Muscle of leg (tissue), 3 donors: ENCODE measurements at regions not wholly inside any gene's neighbourhood (a gene's known extent, or its start where the extent isn't known, plus 50 kb on each side); places are given as distances from the start of the nearest gene placed in this dataset.

ENCODE experiments used
- DNase-seq: peaks from one replicate; pipeline ENCODE4 v3.0.0; 2013
- H3K27ac ChIP-seq: one replicate; pipeline ENCODE4 v1.5.1; 2013; ENCODE audit warnings: mild to moderate bottlenecking, low read length, control low read depth
- H3K27me3 ChIP-seq: one replicate; pipeline ENCODE4 v1.6.1; 2013; ENCODE audit warnings: low read length; ENCODE audit not compliant: control insufficient read depth, insufficient read depth
- H3K36me3 ChIP-seq: one replicate; pipeline ENCODE4 v1.6.1; 2013; ENCODE audit warnings: low read length; ENCODE audit not compliant: control insufficient read depth, insufficient read depth
- H3K4me1 ChIP-seq: one replicate; pipeline ENCODE4 v1.6.1; 2013; ENCODE audit warnings: low read length; ENCODE audit not compliant: control insufficient read depth, insufficient read depth
- H3K4me3 ChIP-seq: one replicate; pipeline ENCODE4 v1.5.1; 2013; ENCODE audit warnings: low read length, control low read depth
- H3K9me3 ChIP-seq: replicated peaks from 2 replicates; pipeline ENCODE4 v1.6.1; 2013; ENCODE audit warnings: low read depth, low read length; ENCODE audit not compliant: control insufficient read depth
- WGBS: methylation state at CpG from one replicate; pipeline ENCODE4 v1.1.5; 2013; ENCODE audit warnings: missing lambda C conversion rate; ENCODE audit not compliant: insufficient coverage; 5-methylcytosine and 5-hydroxymethylcytosine counted together

DNA sequence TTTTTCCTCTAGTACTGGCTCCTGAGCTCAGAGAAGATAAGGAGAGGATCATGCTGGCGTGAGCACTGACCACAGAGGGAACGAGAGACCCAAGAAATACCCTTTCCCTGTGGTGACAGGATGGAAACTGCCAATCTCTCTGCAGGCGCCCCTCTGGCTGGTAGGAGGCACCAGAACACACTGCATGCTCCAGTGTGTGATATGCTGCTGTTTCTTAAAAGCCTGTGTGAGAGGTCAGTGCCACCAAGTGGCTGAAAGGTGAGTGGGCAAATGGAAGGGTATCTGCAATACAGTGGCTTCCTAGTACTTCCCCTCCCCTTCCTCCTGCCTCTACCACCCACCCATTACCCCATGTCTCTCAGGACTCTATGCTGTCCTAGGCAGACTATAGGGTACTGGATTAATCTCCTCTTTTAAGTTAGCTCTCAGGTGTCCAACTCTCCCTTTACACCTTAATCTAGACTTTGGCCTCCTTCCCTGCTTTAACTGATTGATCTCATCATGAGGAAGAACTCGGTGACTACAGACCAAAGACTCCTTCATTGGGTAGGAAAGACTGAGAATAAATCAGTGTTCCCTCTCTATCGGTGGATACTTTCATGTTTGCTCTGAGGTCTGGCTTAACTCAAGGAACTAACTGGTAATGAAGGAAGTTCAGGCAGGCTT is 283.6 kb downstream of the ADRA2A start:
- H3K27me3 ChIP-seq = no peaks in the 10 kb centered on the region
- no CpG with 5 or more reads among the region's 5 CpGs for WGBS
- H3K27ac ChIP-seq = no peak overlapping the region
- H3K9me3 ChIP-seq = no peaks in the 10 kb centered on the region
- DNase-seq = peak; percentile 41
- no peak overlapping the region for H3K4me3 ChIP-seq
- no peaks in the 10 kb centered on the region for H3K4me1 ChIP-seq
- H3K36me3 ChIP-seq = no peaks in the 10 kb centered on the region

DNA sequence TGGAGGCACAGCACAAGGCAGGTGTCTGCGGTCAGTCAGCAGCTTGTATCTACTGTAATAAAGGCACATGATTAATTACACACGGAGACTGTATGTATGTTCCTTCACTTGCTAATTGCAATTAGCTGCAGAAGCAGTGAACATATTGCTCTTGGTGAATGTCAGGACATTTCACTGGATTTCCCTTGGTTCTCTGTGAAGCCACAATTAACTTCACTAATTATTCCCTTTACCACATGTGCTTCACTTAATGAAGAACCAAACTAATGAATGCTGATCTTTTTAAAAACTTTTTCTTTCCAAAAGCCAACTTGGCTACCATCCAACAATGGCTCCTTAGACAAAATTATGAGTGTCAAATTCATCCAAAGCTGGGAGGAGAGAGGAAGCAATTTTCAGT is 290.7 kb downstream of the ADRA2A start:
- H3K9me3 ChIP-seq = no peaks in the 10 kb centered on the region
- no peaks in the 10 kb centered on the region for H3K27me3 ChIP-seq
- H3K4me1 ChIP-seq = no peaks in the 10 kb centered on the region
- H3K36me3 ChIP-seq = no peaks in the 10 kb centered on the region
- no peak for DNase-seq
- no peak overlapping the region for H3K4me3 ChIP-seq
- H3K27ac ChIP-seq = no peak overlapping the region
- 100% methylated on average over 1 of the region's 2 CpGs for WGBS

DNA sequence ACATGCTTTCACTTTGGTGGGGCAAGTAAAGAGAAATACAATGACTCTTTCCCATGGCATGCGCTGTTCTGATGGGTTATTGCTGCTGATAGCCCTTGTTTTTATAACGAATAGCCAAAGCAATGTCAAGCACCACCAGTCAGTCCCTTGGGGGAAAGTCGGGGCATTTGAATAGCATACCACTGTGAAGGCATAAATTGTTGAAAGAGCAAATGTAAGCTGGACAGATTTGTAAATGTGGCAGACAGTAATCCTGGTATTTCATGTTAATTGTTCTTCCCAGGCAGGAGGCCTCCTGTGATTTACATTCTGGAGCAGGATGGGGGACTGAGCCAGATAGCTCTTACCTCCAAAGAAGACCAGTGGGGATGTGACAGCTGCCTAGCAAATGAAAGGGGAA is 293.3 kb downstream of the ADRA2A start:
- H3K4me3 ChIP-seq = no peak overlapping the region
- H3K27me3 ChIP-seq = no peaks in the 10 kb centered on the region
- H3K36me3 ChIP-seq = no peaks in the 10 kb centered on the region
- WGBS = 40% methylated on average over 1 of the region's 3 CpGs
- DNase-seq = no peak
- no peaks in the 10 kb centered on the region for H3K9me3 ChIP-seq
- no peaks in the 10 kb centered on the region for H3K4me1 ChIP-seq
- H3K27ac ChIP-seq = no peak overlapping the region

- H3K27ac ChIP-seq = no peak overlapping the region
- H3K4me3 ChIP-seq = no peak overlapping the region
- H3K27me3 ChIP-seq = no peaks in the 10 kb centered on the region
- DNase-seq = no peak
- H3K4me1 ChIP-seq = no peaks in the 10 kb centered on the region
- WGBS = 67% methylated on average over 1 of the region's 1 CpG
- no peaks in the 10 kb centered on the region for H3K36me3 ChIP-seq
- H3K9me3 ChIP-seq = no peaks in the 10 kb centered on the region
Measured at GRCh38 chr10:111373696-111374095, 296.9 kb downstream of the ADRA2A start.

DNA sequence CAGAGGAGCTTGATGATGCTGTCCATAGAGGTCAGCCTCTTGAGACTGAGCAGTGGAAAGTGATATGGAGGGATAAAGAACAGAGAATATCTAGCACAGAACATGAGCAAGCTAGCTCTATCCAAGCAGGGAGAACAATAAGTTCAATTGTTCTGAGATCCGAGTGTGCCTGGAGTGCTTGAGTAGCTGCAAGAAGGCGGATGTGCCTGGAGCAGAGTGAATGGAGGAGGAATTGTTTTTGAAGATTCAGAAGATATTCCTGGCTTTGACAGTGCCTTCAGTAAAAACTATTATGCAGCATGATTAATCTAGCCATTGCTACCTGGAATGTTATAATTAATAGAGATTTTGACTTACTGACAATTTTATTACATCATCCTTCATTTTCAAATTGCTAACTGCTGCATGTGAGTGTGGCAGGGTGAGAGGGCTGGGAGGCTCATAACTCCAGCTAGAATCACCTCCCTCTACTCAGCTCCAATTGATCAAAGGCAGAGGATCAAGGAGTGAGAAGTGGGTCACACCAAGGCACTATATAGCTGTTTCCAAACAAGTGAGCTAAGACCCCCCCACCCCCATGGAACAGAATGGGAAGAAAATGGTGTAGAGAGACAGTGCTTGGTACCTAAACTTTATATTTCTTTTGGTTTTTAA is 302.8 kb downstream of the ADRA2A start:
- H3K9me3 ChIP-seq = no peaks in the 10 kb centered on the region
- H3K27ac ChIP-seq = no peak overlapping the region
- DNase-seq = no peak
- no peaks in the 10 kb centered on the region for H3K27me3 ChIP-seq
- no peak overlapping the region for H3K4me3 ChIP-seq
- no CpG with 5 or more reads among the region's 2 CpGs for WGBS
- H3K4me1 ChIP-seq = no peaks in the 10 kb centered on the region
- H3K36me3 ChIP-seq = no peaks in the 10 kb centered on the region

DNA sequence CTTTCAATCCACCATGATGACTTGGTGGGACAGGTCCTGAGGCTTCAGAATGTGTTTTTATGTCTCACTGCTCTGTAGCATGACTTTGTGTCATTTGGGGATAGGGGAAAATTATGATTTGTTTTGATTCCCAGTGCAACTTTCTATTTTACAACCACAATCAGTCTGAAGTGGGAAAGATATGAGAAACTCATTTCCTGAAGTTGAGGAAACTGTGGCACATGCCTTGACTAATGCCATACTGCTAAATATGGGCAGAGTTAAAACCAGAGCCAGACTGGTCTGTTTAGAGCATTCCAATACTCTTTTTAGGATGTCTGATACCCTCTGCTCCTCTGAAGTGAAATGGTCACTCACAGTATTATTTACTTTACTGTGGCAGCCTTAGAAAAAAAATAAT is 307.7 kb downstream of the ADRA2A start:
- Histone ChIP-seq H3K27ac (no peak overlapping the region), H3K4me1 (no peaks in the 10 kb centered on the region), H3K36me3 (no peaks in the 10 kb centered on the region), H3K4me3 (no peak overlapping the region), H3K9me3 (no peaks in the 10 kb centered on the region), H3K27me3 (no peaks in the 10 kb centered on the region)
- DNase-seq = no peak

DNA sequence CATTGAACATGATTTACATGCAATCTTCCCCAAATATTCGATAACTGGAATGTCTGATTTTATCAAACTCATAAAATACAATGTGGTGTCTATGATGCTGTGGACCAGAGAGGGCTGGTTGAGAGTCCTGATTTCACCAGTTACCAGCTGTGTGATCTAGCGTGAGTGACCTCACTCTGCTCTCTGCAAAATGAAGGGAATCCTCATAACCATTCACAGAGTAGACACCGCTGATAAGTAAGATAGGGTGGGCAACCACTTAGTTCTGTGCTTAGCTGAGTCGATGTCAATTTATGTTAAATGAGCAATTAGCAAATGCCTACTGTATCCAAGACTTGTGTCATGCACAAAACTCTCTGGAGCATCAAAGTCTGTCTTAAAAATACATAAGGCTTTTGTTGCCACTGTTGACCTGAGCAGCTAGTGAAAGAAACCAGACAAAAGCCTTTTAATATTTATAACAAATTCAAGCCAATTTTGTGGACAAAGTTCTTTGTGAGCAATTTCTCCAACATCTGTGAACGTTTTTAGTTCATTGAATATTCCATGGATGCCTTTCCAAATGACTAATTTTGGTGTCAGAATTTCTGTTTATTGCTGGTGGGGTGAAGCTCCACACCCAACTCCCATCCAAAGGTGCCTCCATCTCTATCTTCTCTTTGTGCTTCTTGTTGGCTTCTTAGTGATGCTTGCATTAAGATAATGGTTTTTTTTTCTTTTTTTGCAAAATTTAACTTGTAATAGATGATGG is 314.2 kb downstream of the ADRA2A start:
- no peaks in the 10 kb centered on the region for H3K36me3 ChIP-seq
- no peak overlapping the region for H3K4me3 ChIP-seq
- WGBS = no CpG with 5 or more reads among the region's 5 CpGs
- no peaks in the 10 kb centered on the region for H3K27me3 ChIP-seq
- H3K27ac ChIP-seq = no peak overlapping the region
- no peak for DNase-seq
- no peaks in the 10 kb centered on the region for H3K4me1 ChIP-seq
- no peaks in the 10 kb centered on the region for H3K9me3 ChIP-seq

DNA sequence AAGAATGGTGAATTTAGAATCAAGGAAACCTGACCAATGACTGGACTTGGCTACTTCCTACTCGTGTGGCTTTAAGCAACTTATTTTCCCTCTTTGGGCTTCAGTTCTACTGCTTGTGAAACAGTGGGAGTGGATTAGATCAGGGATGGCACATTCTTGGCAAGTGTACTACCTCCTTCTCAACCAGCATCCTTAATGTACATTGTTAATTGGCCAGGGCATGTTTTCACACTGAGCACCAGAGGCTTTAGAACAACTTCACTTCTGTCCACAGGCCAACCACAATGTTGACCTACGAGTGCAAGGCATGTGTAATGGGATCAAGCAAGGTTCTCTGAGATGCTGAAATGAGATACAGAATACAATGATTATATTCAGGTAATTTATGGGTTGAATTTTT is 315.3 kb downstream of the ADRA2A start:
- no peaks in the 10 kb centered on the region for H3K36me3 ChIP-seq
- DNase-seq = no peak
- H3K27ac ChIP-seq = no peak overlapping the region
- no peaks in the 10 kb centered on the region for H3K27me3 ChIP-seq
- H3K9me3 ChIP-seq = no peaks in the 10 kb centered on the region
- no peaks in the 10 kb centered on the region for H3K4me1 ChIP-seq
- no peak overlapping the region for H3K4me3 ChIP-seq
- no CpG with 5 or more reads among the region's 2 CpGs for WGBS

DNA sequence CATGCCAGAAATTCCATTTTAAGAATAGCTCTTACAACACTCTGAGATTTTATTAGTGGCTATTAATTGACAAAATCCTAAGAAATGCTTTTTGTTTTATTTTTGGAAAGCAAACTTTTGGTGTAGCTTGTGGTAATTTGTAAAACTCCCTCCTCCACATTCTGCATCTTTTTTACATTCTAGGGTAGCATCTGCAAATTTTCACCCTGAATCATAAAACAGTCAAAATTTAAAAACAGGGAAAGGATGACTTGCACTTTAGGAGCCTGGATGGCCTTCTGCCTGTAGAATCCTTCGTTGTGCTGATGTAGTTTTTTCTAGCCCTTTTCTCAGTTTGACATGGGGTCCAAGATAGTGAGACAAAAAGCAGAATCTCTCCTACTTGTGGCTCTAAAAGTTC is 316.1 kb downstream of the ADRA2A start:
- no peaks in the 10 kb centered on the region for H3K9me3 ChIP-seq
- no CpG with 5 or more reads among the region's 1 CpG for WGBS
- no peak overlapping the region for H3K4me3 ChIP-seq
- no peaks in the 10 kb centered on the region for H3K27me3 ChIP-seq
- no peak for DNase-seq
- no peak overlapping the region for H3K27ac ChIP-seq
- no peaks in the 10 kb centered on the region for H3K4me1 ChIP-seq
- no peaks in the 10 kb centered on the region for H3K36me3 ChIP-seq

DNA sequence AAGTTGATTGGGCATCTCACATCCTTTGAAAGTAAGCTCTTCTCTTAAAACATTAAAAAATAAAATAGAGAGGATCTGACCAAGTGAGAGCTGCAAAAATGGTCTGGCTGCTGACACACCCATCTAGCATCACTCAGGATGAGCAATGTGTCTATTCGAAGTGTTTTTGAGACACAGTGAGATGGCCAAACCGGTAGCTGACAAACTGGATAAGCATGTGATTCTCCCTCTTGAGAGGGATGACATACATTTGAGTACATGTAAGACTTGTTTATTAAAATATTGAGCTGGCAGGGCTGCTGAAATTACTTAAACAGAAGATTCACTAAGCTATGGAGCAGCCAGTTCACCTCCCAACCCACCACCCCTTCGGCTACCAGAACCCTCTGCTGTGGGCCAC is 333.9 kb downstream of the ADRA2A start:
- H3K4me3 ChIP-seq = no peak overlapping the region
- peak overlapping the region; percentile 49 for H3K27ac ChIP-seq
- H3K4me1 ChIP-seq = peaks cover 11% of the 10 kb centered on the region
- no peaks in the 10 kb centered on the region for H3K9me3 ChIP-seq
- no peaks in the 10 kb centered on the region for H3K27me3 ChIP-seq
- WGBS = no CpG with 5 or more reads among the region's 3 CpGs
- DNase-seq = no peak
- no peaks in the 10 kb centered on the region for H3K36me3 ChIP-seq
